Liver (tissue), 3 donors: ENCODE measurements at regions not wholly inside any gene's neighbourhood (a gene's known extent, or its start where the extent isn't known, plus 50 kb on each side); places are given as distances from the start of the nearest gene placed in this dataset.

Source experiments
- CTCF ChIP-seq: fragments of 150-350 bp; IDR thresholded peaks from 2 replicates; pipeline ENCODE4 v1.5.1; 2017; ENCODE audit warnings: improper control_type of control experiment, low read depth, low read length; ENCODE audit not compliant: missing input control
- GABPA ChIP-seq, 2 donors: IDR thresholded peaks in 1 of 2; conservative IDR thresholded peaks in 1 of 2; 2 replicates each; pipeline ENCODE4 v1.6.1; 2016; ENCODE audit warnings: antibody characterized with exemption in 2 of 2, mild to moderate bottlenecking in 1 of 2, moderate library complexity in 1 of 2
- HNF4A ChIP-seq, 2 donors: conservative IDR thresholded peaks; 2 replicates each; pipeline ENCODE4 v1.6.1; 2016; ENCODE audit warnings: antibody characterized with exemption in 2 of 2, mild to moderate bottlenecking in 2 of 2
- JUND ChIP-seq, 2 donors: IDR thresholded peaks; 2 replicates each; pipeline ENCODE4 v1.6.1; 2016; ENCODE audit warnings: antibody characterized with exemption in 2 of 2
- MAX ChIP-seq: IDR thresholded peaks from 2 replicates; pipeline ENCODE4 v1.6.1; 2016; ENCODE audit warnings: antibody characterized with exemption
- RAD21 ChIP-seq, 2 donors: IDR thresholded peaks; 2 replicates each; pipeline ENCODE4 v1.6.1; 2016; ENCODE audit warnings: antibody characterized with exemption in 2 of 2, mild to moderate bottlenecking in 2 of 2
- REST ChIP-seq: IDR thresholded peaks from 2 replicates; pipeline ENCODE4 v1.6.1; 2016; ENCODE audit warnings: antibody characterized with exemption, mild to moderate bottlenecking
- TF ChIP-seq, protein P1 (sequence below): IDR thresholded peaks from 2 replicates; pipeline ENCODE4 v1.6.1; 2016; ENCODE audit warnings: antibody characterized with exemption
- donor health status: healthy.
- donor health status: healthy.

DNA sequence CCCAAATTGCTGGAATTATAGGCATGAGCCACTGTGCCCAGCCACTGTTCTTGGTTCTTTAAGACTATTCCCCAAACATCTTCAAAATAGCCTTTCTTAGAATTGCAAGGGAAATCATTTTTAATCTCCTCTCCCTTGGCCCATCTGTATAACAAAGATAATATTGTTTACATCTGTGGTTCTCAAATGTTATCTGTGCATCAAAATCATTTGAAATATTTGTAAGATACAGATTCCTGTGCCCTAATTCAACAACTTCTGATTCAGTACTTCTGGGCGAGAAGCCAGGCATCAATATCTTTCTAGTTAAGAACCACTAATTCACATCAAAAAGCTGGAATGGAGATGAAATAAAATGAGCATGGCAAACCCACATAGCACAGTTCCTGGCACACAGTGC is 83.0 kb downstream of the TMPRSS5 start:
- TF ChIP-seq HNF4A (conservative IDR thresholded peaks at IDR 0.05): no peak
- no peak for TF ChIP-seq CTCF
- no peak for TF ChIP-seq RAD21 (IDR thresholded peaks at IDR 0.05)
- no peak for TF ChIP-seq GABPA (IDR thresholded peaks at IDR 0.05 in 1 of 2, conservative IDR thresholded peaks at IDR 0.05 in 1 of 2)
- TF ChIP-seq JUND (IDR thresholded peaks at IDR 0.05): no peak
- no peak for TF ChIP-seq MAX
- no peak for TF ChIP-seq REST
- TF ChIP-seq, protein P1, sequence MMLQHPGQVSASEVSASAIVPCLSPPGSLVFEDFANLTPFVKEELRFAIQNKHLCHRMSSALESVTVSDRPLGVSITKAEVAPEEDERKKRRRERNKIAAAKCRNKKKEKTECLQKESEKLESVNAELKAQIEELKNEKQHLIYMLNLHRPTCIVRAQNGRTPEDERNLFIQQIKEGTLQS: no peak
